ENCODE measurements at regions not wholly inside any gene's neighbourhood (a gene's known extent, or its start where the extent isn't known, plus 50 kb on each side); places are given as distances from the start of the nearest gene placed in this dataset.

DNA sequence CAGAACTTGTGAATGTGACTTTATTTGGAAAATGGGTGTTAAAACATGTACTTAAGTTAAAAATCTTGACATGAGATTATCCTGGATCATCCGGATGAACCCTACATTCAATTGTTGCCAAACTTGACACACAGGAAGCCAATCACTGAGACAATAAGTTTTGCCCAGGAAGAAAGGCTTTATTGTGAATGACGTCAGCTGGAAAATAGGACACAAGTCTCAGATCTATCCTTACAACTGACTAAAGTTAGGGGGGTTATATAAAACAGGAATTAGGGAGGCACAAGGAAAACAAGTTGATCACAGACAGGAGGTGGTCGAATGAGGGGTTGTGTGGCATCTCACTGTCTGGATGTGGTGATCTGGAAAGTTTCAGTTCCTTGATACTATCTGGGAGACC is 126.9 kb downstream of the TTC8 start:
- H3K9ac ChIP-seq (ENCODE audit: insufficient read depth in 1 of 2, low read length in 2 of 2) = no peak overlapping the region
- no peak overlapping the region for H3K4me3 ChIP-seq
- H3K27me3 ChIP-seq (ENCODE audit: control insufficient read depth in 3 of 3, insufficient read depth in 3 of 3, low read length in 2 of 3) = peaks cover 0 to under 1% (median 0%) of the 10 kb centered on the region in 3 donors
- DNase-seq = no peak
- no peak overlapping the region for H3K27ac ChIP-seq (ENCODE audit: low read depth in 1 of 2, low read length in 1 of 2)
- H3K9me3 ChIP-seq (ENCODE audit: control insufficient read depth in 4 of 4, insufficient read depth in 3 of 4, low read length in 3 of 4) = peaks cover 0 to 10% (median 0%) of the 10 kb centered on the region in 4 donors
- no peaks in the 10 kb centered on the region for H3K36me3 ChIP-seq (ENCODE audit: control insufficient read depth in 4 of 4, insufficient read depth in 4 of 4, low read length in 4 of 4)
- 71 to 83% methylated on average over 3 of the region's 3 CpGs for WGBS, 2 donors
- ATAC-seq (ENCODE audit: insufficient read depth, low FRiP score) = no peak
- peaks cover 0 to 20% (median 3%) of the 10 kb centered on the region in 5 donors for H3K4me1 ChIP-seq (ENCODE audit: control insufficient read depth in 5 of 5, insufficient read depth in 5 of 5, low read length in 5 of 5)
- TF ChIP-seq CTCF (IDR thresholded peaks at IDR 0.05; ENCODE audit: control extremely low read depth, extremely low read depth) = no peak

GRCh38 chr14:88952901-88953300 is 128.4 kb downstream of the TTC8 start:
- peaks cover 0 to 10% (median 0%) of the 10 kb centered on the region in 4 donors for H3K9me3 ChIP-seq (ENCODE audit: control insufficient read depth in 4 of 4, insufficient read depth in 3 of 4, low read length in 3 of 4)
- no peak for ATAC-seq (ENCODE audit: insufficient read depth, low FRiP score)
- H3K9ac ChIP-seq (ENCODE audit: insufficient read depth in 1 of 2, low read length in 2 of 2) = no peak overlapping the region
- peaks cover 0 to 2% (median 0%) of the 10 kb centered on the region in 3 donors for H3K27me3 ChIP-seq (ENCODE audit: control insufficient read depth in 3 of 3, insufficient read depth in 3 of 3, low read length in 2 of 3)
- no peak for DNase-seq
- 83 to 90% methylated on average over 7 of the region's 7 CpGs for WGBS, 2 donors
- peaks cover 0 to 11% (median 0%) of the 10 kb centered on the region in 5 donors for H3K4me1 ChIP-seq (ENCODE audit: control insufficient read depth in 5 of 5, insufficient read depth in 5 of 5, low read length in 5 of 5)
- TF ChIP-seq CTCF (IDR thresholded peaks at IDR 0.05; ENCODE audit: control extremely low read depth, extremely low read depth) = no peak
- no peak overlapping the region for H3K4me3 ChIP-seq
- H3K27ac ChIP-seq (ENCODE audit: low read depth in 1 of 2, low read length in 1 of 2) = no peak overlapping the region
- H3K36me3 ChIP-seq (ENCODE audit: control insufficient read depth in 4 of 4, insufficient read depth in 4 of 4, low read length in 4 of 4) = no peaks in the 10 kb centered on the region

GRCh38 chr14:88955455-88955854 is 131.0 kb downstream of the TTC8 start:
- Histone ChIP-seq H3K36me3 (ENCODE audit: control insufficient read depth in 4 of 4, insufficient read depth in 4 of 4, low read length in 4 of 4) (no peaks in the 10 kb centered on the region), H3K4me1 (ENCODE audit: control insufficient read depth in 5 of 5, insufficient read depth in 5 of 5, low read length in 5 of 5) (peaks cover 0 to under 1% (median 0%) of the 10 kb centered on the region in 5 donors), H3K9ac (ENCODE audit: insufficient read depth in 1 of 2, low read length in 2 of 2) (no peak overlapping the region), H3K27ac (ENCODE audit: low read depth in 1 of 2, low read length in 1 of 2) (no peak overlapping the region), H3K27me3 (ENCODE audit: control insufficient read depth in 3 of 3, insufficient read depth in 3 of 3, low read length in 2 of 3) (peaks cover 0 to 2% (median 0%) of the 10 kb centered on the region in 3 donors), H3K9me3 (ENCODE audit: control insufficient read depth in 4 of 4, insufficient read depth in 3 of 4, low read length in 3 of 4) (peaks cover 0 to 8% (median 0%) of the 10 kb centered on the region in 4 donors), H3K4me3 (no peak overlapping the region)
- ATAC-seq (ENCODE audit: insufficient read depth, low FRiP score) (no peak), DNase-seq (peak in 2 of 3 donors; percentile 8 to 37)
- no peak for TF ChIP-seq CTCF (IDR thresholded peaks at IDR 0.05; ENCODE audit: control extremely low read depth, extremely low read depth)
- 54 to 65% methylated on average over 2 of the region's 2 CpGs for WGBS, 2 donors

- WGBS, 2 donors = 71 to 79% methylated on average over 5 of the region's 5 CpGs
- DNase-seq = no peak
- H3K27ac ChIP-seq (ENCODE audit: low read depth in 1 of 2, low read length in 1 of 2) = no peak overlapping the region
- no peak overlapping the region for H3K9ac ChIP-seq (ENCODE audit: insufficient read depth in 1 of 2, low read length in 2 of 2)
- no peaks in the 10 kb centered on the region for H3K9me3 ChIP-seq (ENCODE audit: control insufficient read depth in 4 of 4, insufficient read depth in 3 of 4, low read length in 3 of 4)
- no peak for ATAC-seq (ENCODE audit: insufficient read depth, low FRiP score)
- peaks cover 0 to 2% (median 0%) of the 10 kb centered on the region in 5 donors for H3K4me1 ChIP-seq (ENCODE audit: control insufficient read depth in 5 of 5, insufficient read depth in 5 of 5, low read length in 5 of 5)
- no peak for TF ChIP-seq CTCF (IDR thresholded peaks at IDR 0.05; ENCODE audit: control extremely low read depth, extremely low read depth)
- no peak overlapping the region for H3K4me3 ChIP-seq
- H3K27me3 ChIP-seq (ENCODE audit: control insufficient read depth in 3 of 3, insufficient read depth in 3 of 3, low read length in 2 of 3) = peaks cover 0 to 2% (median 0%) of the 10 kb centered on the region in 3 donors
- no peaks in the 10 kb centered on the region for H3K36me3 ChIP-seq (ENCODE audit: control insufficient read depth in 4 of 4, insufficient read depth in 4 of 4, low read length in 4 of 4)
Observed at GRCh38 chr14:88960496-88960895, 136.0 kb downstream of the TTC8 start.
